Stimulated activated CD8-positive, alpha-beta memory T cell treated with anti-CD3 and anti-CD28 coated beads, Interleukin-7, amount 100 ng/mL, for 48 hours (primary cell): ENCODE measurements at regions not wholly inside any gene's neighbourhood (a gene's known extent, or its start where the extent isn't known, plus 50 kb on each side); places are given as distances from the start of the nearest gene placed in this dataset.
"Not testable (repeated sequence)": the region's sequence is repeated elsewhere in the genome, so short reads cannot be mapped to it uniquely, and the experiment has no call there.

Experiments used
- DNase-seq, 2 donors: peaks; one replicate each; pipeline ENCODE4 v3.0.0-alpha.2; 2020; ENCODE audit warnings: low read depth in 1 of 2; ENCODE audit errors: extremely low read depth in 1 of 2

DNA sequence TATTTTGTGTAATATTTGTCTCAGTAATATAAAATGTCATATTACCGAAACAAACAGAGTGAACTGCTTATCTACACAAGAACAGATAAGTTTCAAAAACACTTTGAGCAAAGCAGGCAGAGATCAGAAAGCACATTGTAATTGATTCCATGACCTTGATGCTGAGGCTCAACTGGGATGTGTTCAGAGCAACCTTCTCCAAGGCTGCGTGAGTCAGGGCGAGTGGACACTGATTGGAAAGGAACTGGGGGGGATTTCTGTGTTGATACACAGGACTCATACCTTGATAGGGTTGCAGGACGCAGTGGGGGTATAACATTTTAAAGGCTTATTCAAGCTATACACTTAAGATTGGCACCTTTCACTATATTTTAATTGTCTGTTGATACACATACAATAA lies 1136.3 kb downstream of the UQCRFS1 start:
- no peak for DNase-seq

DNA sequence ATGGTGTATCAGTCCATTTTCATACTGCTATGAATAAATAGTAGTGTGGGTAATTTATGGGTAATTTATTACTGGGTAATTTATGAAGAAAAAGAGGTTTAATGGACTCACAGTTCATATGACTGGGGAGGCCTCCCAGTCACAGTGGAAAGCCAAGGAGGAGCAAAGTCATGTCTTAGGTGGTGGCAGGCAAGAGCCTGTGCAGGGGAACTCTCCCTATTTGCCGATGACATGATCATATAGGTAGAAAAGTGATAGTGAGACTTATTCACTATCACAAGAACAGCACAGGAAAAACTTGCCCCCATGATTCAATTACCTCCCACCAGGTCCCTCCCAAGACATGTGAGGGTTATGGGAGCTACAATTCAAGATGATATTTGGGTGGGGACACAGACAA lies 1137.7 kb downstream of the UQCRFS1 start:
- no peak for DNase-seq

DNA sequence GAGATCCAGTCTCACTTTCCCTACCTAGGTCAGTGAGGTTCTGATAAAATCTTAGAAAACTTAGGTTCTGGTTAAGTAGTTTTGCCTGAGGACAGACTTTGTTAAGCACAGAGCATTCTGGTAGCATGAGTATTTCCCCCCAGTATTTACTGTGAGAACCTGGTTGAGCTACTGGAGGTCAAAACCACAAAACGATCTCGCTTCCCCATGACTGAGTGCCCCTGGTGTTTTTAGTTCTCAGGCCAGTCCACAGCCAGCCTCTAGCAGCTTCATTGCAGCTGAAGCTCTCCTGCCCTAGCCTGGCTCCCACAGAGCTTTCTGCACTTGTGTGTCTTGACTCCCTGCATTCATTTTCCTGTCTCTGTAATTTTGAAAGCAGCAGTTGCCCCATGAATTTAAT lies 1138.2 kb downstream of the UQCRFS1 start:
- DNase-seq: no peak

DNA sequence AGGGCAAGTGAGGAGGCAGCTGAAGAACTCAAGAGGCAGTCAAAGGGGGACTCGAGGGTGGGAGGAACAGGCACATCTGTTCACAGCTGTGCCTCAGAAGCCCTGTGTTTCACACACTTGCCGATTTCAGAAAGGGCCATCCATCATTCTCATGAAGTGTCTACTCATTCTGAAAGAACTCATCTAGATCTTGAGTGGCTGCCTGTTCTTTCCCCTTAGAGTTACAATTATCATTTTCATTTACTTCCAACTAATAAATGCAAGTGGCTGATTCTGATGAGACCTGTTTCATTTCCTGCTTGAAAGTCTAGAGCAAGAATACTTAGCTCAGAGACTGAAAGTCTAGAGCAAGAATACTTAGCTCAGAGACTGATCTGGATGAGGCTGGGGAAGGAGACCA lies 1145.1 kb downstream of the UQCRFS1 start:
- no peak for DNase-seq

DNA sequence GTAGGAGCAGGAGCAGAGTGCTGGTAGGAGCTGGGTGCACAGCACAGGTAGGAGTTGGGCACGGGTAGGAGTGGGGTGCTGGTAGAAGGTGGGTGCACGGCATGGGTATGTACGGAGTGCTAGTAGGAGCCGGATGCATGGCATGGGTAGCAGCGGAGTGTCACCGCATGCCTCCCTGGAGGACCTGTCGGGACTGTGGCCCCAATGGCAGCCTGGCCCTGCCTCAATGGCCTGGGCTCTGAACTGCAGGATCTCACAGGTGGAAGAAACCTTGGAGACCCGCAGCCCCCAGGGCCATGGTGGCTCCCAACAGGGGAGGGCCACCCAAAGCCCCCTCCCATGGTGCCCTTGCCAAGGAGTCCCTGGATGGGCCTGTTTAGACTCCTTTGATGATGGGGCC lies 1146.0 kb downstream of the UQCRFS1 start:
- DNase-seq: no peak

DNA sequence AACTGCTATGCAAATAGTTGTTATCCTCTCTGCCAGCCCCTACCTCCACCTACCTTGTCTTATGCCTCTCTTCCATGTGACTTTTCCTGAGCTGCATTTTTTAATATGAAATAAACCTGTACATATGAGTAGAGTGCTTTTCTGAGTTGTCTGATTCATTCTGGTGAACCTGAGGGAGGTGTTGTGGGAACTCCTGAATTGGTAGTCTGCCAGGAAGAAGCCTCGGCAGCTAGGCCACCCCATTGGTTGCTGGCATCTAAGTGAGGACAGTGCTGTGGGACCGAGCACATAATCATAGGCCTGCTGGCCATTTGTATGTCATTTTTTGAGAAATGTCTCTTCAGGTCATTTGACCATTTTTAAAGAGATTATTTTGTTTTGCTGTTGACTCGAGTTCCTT lies 1146.8 kb downstream of the UQCRFS1 start:
- DNase-seq: no peak

DNA sequence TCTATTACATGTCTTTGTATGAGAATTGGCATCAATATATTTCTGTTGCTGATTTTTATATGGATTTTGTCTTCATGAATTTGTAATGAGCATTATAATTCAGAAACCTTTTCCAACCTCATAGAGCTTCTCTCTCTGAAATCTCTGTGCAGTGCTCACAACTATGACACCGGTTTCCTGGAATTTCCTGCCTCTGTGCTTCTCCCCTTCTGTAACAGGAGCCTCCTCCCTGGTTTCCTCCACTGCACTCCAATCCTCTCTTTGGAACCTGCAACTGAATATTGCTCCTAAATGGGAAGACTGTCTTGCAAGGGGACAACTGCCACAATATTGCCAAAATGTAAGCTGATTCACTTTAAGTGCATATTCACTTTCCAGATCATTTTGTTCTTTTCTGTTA lies 1147.9 kb downstream of the UQCRFS1 start:
- DNase-seq: no peak

DNA sequence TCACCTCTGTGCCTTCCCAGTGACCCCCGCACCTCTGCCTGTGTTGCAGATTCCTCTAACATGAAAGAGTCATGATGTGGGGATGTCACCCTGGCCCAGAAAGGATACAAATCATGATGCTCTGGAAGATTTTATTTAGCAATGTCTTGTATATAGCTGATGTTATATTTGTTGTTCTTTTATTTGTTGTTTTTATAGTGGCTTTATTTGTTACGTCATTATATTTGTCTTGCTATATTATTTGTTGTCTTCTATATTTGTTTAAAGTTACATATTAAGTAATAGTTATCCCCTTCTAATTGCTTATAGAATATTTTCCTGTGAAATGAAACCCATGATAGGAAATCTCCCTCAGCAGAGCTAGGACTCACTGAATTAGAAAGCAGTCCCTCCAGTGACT lies 1149.2 kb downstream of the UQCRFS1 start:
- DNase-seq: no peak

DNA sequence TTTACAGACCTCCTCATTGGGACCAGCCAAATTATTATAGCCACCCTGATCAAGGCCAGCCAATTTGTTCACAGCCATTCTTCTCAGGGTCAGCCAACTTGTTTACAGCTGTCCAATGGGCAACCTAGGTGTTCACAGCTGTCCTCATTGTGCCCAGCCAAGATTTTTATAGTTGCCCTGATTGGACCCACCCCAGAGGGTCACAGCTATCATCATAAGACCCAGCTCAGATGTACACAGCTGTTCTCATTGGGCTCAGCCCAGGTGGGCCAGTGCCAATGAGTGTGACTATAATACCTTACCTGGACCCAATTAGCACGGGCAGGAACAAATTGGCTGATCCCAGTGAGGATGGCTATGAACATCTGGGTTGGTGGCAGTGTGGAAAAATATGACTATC lies 1151.8 kb downstream of the UQCRFS1 start:
- no peak for DNase-seq

DNA sequence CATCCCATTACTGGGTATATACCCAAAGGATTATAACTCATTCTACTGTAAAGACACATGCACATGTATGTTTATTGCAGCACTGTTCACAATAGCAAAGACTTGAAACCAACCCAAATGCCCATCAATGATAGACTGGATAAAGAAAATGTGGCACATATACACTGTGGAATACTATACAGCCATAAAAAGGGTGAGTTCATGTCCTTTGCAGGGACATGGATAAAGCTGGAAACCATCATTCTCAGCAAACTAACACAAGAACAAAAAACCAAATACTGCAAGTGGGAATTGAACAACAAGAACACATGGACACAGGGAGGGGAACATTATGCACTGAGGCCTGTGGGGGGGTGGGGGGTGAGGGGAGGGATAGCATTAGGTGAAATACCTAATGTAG lies 1155.9 kb downstream of the UQCRFS1 start:
- DNase-seq: not testable (repeated sequence)

DNA sequence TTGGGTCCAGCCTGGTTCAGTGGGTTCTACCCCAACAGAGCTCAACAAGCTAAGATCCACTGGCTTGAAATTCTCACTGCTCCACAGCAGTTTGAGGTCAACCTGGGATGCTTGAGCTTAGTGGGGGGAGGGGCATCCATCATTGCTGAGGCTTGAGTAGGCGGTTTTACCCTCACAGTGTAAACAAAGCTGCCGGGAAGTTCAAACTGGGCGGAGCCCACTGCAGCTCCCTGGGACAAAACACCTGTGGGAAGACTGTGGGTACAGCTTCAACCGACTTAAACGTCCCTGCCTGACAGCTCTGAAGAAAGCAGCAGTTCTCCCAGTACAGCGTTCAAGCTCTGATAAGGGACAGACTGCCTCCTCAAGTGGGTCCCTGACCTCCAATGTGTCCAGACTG lies 1161.9 kb downstream of the UQCRFS1 start:
- DNase-seq: no peak

DNA sequence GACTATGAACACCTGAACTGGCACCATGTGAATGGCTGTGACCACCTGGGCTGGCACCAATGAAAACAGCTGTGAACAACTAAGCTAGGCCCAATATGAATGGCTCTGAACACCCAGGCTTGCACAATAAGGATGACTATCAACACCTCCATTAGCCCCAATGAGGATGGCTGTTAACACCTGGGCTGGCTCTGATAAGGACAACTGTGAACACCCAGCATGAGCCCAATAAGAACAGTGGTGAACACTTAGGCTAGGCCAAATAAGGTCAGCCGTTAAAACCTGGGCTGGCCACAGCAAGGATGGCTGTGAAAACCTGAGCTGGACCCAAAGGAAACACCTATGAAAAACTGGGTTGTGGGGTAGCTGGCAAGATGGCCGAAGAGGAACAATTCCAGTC lies 1163.1 kb downstream of the UQCRFS1 start:
- DNase-seq: no peak

DNA sequence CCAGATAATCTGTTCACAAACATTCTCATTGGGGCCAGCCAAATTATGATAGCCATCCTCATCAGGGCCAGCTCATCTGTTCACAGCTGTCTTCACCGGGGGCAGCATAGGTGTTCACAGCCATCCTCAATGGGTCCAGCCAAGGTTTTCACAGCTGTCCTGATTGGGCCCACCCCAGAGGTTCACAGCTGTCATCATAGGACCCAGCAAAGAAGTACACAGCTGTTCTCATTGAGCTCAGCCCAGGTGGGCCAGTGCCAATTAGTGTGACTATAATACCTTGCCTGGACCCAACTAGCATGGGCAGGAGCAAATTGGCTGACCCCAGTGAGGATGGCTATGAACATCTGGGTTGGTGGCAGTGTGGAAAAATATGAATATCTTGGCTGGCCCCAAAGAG lies 1166.0 kb downstream of the UQCRFS1 start:
- DNase-seq: no peak

DNA sequence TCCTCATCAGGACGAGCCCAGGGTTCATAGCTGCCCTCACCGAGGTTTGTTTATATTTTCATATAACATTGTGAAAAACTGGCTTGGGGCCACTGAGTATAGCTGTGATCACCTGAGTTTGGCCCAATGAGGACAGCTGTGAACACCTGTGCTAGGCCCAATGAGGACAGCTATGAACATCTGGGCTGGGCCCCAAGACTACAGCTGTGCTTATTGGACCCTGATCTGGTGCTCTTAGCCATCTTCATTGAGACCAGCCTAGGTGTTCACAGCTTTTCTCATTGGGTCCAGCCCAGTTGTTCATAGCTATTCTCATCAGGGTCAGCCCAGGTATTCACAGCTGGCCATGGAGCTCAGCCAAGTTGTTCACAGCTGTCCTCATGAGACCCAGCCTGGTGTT lies 1167.3 kb downstream of the UQCRFS1 start:
- DNase-seq: no peak

DNA sequence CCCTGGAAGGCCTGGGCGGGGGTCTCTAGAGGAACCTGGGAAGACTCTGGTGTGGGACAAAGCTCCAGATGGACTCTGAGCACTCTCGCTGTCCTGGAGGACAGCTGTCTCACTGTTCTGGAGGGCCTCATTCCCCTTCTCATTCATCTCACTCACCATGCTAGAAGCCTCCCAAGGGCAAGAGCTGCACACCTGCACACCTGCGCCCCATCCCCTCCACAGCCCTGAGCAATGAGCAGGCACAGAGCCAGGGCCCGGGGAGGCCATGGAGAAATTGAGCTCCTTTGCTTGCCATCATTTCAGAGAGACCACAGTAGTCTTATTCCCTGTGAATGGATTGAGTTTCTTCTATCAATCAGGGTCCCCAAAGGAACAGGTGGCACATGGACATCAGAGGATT lies 1168.5 kb downstream of the UQCRFS1 start:
- DNase-seq: no peak

DNA sequence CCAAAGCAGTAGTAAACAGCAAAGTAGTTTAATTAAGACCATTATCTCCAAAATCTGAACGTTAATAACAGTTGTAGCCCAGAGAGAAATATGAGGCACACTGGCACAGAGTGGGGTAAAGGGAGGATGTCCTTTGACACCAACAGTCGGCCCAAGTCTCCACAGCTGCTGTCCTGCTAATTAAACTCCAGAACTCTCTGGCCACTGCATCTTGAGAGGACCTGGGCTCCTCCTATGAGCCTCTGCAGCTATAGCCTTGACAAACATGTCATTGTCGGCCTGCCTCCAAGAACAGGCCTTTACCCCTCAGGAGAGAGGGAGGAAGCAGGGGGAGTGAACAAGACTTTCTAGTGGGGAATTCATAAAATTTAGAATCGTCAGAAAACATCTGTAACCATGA lies 1170.4 kb downstream of the UQCRFS1 start:
- no peak for DNase-seq

DNA sequence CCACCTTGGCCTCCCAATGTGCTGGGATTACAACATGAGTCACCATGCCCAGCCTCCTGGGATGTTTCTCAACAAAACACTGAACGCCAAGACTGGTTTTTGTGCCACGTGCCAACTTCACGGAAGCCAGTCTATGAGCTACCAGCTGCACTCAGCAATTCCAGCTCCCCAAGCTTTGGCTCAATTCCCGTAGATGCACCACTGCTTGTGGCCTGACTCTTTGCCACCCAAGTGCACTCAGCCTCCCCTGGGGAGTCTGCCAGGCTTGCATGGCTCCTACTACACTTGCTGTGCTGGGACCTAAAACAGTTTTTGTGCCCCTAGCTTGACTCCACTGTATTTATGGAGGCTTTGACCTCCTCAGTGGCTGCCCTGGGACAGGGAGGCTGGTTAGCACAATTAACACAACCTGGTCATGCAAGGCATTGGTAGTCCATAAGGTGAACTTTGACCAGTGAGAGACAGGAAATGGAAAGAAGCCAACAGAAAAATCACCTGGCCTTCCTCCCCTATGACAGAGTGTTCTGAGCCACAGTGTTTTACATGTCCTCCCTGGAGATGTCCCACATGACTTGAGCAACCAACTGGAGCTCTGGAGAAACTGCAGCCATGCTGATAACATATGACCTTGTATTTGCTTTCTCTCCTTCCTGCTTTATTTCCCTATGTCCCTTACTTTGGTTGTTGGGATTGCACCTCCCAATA lies 1173.1 kb downstream of the UQCRFS1 start:
- no peak for DNase-seq

DNA sequence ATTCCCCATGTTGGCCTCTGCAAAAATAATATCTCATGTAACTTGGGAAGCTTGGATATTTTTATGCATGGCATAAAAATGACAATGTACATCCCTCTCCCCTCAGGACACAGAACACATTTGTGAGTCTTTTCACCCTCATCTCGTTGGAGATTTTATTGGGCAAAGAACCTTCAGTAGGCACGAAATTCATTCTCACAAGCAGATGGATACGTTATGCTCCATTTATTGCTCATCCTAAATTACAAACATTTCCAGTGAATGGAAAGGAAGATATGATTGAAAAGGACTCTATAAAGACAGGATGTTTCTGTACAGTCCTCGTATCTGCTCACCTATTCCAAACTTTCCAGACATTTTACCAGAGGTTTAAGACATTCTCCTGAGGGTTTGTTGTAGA lies 1175.8 kb downstream of the UQCRFS1 start:
- DNase-seq: no peak

DNA sequence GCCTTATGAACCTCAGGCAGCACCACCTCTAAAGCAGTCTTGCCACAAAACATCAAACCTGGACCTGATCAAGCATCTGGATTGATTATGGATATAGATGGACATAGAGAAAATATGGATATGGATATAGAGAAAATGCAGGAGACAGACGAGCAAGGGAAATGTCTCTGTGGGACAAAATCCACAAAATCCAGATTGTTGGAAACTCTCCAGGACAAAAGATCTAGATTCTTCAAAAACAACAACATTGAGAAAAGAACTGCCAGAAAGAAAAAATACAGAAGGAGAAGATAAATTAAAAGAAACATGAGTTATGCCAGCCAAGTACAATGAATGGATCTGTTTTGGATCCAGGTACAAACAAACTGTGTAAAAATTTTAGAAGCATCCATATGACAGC lies 1176.5 kb downstream of the UQCRFS1 start:
- DNase-seq: no peak

DNA sequence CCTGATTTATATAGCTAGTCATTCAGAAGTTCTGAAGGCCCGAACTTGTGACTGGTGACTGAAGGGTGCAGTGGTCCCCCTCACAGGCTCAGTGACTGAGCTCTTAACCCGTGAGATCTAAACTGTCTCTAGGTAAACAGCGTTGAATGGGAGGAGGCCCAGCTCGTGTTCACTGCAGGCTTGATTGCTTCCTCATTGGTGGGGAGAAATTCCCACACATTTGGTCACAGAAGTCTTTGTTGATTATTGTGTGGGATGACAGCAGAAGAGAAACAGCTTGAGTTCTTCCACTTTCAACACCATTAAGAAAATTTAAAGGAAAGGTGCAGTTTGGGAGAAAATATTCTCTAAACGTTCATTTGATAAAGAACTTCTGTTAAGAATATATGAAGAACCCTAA lies 1178.0 kb downstream of the UQCRFS1 start:
- DNase-seq: no peak

DNA sequence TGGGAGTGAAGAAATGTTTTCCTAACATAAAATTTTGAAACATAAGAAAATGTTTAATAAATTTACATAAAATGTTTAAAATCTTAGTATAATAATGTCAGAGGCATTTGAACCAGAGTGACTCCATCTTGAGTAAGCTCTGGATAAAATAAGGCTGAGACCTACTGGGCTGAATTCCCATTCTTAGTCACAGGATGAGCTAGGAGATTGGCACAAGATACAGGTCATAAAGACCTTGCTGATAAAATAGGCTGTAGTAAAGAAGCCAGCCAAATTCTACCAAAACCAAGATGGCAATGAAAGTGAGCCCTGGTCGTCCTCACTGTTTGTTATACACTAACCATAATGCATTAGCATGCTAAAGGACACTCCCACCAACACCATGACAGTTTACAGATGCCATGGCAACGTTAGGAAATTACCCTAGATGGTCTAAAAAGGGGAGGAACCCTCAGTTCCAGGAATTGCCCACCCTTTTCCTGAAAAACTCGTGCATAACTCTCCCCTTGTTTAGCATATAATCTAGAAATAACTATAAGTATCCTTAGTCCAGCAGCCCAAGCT lies 1184.0 kb downstream of the UQCRFS1 start:
- DNase-seq: no peak

DNA sequence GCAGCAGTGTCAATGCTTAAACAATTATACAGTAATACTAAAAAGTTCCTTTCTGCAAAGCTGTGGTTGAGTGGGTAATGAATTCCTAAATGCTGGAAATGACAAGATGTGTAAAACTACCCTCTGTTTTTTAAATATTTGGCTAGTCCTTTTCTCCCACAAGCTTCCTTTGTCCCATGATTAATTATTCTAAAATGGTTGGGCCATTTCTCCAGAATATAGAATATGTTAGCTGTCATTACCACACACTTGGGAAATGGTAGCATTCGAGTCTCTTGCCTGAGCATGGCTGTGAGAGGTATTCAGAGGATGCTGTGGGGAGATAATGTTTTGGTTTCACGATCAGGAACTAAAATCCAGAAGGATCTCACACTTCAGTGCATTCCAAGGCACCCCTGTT lies 1185.8 kb downstream of the UQCRFS1 start:
- DNase-seq: no peak

DNA sequence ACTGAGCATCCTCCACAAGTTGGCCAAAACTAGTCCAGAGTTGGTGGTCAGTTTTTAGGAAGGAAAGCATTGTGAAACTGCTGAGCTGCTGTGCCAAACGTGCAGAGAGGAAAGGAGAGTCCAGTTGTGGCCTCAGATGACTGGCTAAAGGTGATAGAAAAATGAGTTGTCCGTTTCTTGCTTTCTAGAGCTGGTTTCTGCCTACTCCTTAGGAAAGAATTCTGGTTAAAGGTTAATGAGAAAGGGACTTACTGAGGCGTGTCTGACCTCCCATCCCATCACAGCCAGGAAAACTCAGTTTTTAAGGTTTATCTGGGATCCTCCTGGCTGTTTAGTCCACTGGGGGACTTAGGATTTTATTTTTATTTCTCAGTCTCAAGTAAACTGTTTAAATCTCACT lies 1186.3 kb downstream of the UQCRFS1 start:
- DNase-seq: no peak
